GM12872 (cell line): ENCODE measurements at regions not wholly inside any gene's neighbourhood (a gene's known extent, or its start where the extent isn't known, plus 50 kb on each side); places are given as distances from the start of the nearest gene placed in this dataset.

Source experiments
- TF ChIP-seq, protein P1 (sequence below): IDR thresholded peaks from 3 replicates; pipeline ENCODE4 v1.5.1; 2011; ENCODE audit warnings: low read depth, mild to moderate bottlenecking, low read length, moderate library complexity; ENCODE audit not compliant: insufficient read depth

DNA sequence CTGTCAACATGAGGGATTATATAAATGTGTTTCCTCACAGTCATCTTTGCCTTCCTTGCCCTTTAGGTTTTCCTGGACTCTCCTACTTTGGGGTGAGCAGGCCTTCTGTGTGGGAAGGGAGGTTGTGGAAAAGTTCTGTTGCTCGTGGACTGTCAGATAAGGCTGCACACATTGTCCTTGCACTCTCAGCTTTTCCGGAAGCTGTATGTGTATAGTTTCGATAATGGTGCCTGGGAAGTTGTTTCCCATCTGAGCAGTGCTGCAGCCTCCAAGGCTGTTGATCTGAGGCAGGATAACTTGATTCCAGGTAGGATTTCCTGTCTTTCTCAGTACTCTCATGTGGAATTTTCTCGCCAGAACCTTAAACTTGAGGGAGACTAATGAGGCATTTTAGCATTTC lies 297.8 kb upstream of the AZI2 start:
- TF ChIP-seq, protein P1, sequence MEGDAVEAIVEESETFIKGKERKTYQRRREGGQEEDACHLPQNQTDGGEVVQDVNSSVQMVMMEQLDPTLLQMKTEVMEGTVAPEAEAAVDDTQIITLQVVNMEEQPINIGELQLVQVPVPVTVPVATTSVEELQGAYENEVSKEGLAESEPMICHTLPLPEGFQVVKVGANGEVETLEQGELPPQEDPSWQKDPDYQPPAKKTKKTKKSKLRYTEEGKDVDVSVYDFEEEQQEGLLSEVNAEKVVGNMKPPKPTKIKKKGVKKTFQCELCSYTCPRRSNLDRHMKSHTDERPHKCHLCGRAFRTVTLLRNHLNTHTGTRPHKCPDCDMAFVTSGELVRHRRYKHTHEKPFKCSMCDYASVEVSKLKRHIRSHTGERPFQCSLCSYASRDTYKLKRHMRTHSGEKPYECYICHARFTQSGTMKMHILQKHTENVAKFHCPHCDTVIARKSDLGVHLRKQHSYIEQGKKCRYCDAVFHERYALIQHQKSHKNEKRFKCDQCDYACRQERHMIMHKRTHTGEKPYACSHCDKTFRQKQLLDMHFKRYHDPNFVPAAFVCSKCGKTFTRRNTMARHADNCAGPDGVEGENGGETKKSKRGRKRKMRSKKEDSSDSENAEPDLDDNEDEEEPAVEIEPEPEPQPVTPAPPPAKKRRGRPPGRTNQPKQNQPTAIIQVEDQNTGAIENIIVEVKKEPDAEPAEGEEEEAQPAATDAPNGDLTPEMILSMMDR: no peak

DNA sequence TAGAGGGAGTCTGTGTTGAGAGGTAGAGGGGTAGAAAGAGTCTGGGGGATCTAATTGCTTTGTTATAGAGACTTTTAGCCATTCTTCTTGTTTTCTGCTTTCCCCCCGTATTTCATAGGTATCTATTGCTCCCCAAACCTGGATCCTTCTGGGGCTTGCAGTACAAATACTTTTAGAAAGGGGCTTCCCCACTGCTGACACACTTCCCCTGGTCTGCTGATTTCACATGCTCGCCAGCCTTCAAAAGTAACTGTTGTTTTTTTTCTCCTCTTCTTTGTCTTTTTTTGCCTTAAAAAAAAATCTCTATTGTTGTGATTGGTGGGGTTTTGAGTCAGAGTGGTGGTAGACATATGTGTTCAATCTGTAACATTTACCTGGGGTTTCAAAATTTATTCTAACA lies 300.6 kb upstream of the AZI2 start:
- TF ChIP-seq, protein P1: no peak

DNA sequence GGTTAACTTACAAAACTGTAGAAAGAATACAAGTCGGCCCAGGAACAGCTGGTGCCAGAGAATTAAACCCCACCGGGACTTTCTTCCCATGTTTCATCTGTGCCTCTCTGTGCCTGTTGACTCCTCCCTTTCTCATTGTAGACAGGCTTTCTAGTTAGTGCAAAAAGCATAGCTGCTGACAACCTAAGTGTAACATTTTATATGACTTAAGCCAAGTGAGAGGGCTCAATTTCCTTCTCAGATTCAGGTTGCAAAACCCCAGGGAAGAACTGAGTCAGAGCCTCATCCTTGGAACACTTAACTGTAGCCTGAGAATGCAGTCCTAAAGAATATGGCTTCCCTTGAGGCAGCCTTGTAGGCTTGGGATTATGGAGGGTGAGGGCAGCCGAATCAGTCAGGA lies 302.5 kb upstream of the AZI2 start:
- TF ChIP-seq, protein P1: no peak

DNA sequence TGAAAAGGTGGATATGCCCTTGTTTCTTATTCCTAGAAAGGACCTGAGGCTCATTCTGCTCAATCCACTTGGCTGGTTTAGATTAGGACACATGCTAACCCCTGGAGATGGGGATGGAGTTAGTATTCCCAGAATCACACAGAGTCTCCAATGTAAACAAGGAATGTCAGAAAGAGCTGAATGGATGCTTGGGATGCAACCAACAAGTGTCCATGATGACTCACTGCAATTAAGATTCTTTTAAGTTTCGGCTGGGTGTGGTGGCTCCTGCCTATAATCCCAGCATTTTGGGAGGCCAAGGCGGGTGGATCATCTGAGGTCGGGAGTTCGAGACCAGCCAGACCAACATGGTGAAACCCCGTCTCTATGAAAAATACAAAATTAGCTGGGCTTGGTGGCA lies 315.5 kb upstream of the AZI2 start:
- TF ChIP-seq, protein P1: no peak

DNA sequence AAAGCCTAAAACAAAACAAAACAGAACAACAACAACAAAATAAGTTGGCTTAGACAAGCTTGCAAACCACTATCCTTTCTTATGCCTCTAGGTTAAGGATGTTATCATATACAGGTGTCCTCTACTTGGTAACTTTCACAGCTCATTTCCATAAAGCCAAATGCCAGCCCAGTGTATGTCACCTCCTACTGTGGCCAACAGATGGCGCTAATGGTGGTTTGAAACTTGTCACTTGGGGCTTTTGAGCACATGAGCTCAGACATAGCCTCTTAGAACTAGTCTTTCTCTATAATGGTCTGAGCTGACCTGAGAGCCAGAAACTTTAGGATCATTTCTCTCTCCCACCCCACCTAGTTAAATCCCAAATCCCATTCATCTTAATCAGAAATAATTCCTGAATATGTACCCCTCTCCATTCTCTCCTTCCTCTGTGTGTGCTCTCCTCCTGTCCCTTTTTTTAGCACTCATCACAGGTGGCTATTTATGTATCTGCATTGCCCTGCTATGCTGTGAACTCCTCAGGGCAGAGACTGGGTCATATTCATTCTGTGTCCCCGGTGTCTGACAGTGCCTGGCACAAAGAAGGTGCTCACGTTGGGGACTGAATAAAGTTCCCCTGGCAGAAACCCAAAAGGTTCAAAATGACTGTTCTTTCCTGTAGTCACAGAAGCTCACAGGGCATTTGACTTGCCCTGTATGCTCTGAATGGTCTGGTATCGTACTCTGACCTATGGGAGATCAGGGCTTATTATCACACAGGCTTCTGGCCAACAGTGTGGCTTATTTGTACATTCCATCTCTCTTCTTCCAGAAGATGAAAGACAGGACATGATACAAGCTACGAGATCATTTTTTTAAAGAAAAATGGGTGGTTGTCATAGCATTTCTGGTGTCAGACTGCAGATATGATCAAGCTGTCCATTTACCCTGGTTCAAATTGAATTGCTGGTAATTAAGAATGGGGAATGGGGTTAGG lies 319.3 kb upstream of the AZI2 start:
- TF ChIP-seq, protein P1: peak; percentile 88

DNA sequence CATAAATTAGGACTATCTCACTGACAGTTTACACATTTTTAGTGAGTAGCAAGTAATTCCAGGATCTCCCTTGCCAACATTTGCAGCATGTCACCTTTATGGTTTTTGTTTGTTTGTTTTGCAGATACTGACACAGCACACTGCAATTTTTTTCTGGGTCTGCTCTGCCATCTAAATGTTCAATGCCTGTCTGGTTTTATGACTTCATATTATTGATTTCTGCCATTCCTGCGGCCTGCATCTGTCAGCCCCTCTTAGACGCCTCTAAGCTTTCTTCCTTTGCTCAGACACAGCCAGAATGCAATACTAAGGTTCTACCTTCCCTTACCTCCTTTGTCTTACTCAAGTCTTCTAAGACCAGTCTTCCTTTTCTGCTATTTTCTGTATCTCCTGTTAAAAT lies 321.2 kb upstream of the AZI2 start:
- TF ChIP-seq, protein P1: no peak

DNA sequence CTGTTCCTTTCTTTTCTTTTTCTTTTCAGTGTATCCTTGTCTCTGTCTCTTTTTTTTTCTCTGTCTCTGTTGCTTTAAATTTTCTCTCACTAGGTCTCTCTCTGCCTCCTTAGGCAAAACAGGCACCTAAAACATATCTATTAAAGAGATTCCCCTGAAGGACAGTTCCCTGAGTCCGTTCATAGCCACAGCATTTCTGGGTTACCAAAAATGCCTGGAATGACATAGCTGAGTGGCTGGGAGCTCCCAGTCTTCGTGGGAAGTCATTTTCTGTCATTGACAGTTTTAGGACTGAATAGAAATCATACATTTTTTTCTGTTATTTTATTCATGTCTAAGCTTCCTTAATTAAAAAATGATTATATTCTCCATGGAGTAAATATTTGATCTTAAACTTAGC lies 323.8 kb upstream of the AZI2 start:
- TF ChIP-seq, protein P1: no peak
